HCT116 (cell line): ENCODE measurements at regions not wholly inside any gene's neighbourhood (a gene's known extent, or its start where the extent isn't known, plus 50 kb on each side); places are given as distances from the start of the nearest gene placed in this dataset.

Experiments
- ATAC-seq: fragments of 200-7000 bp; cut with Tn5 transposase; 2 replicates; pipeline ENCODE4 v1.9.1; 2020; ENCODE audit warnings: mild to moderate bottlenecking, moderate library complexity
- BruUV-seq: library from RNA; stranded (reverse); fragments of 400-500 nt; replicated peaks from 2 replicates; lab custom pipeline; 2021; lab: Mats Ljungman, UMichigan
- CTCF ChIA-PET: fragments of 300-600 bp; sonication (Branson Sonifier 250); formaldehyde crosslinking; loops from one replicate; lab custom pipeline; 2021; ENCODE audit warnings: antibody characterized with exemption; lab: Charles Lee
- POLR2A ChIA-PET: fragments of 300-600, 350-600 bp; sonication (Branson Sonifier 250); formaldehyde crosslinking; loops from one replicate; lab custom pipeline; 2021; ENCODE audit warnings: antibody characterized with exemption; lab: Charles Lee
- RAD21 ChIA-PET, 2 experiments: fragments of 300-600 bp; sonication (Branson Sonifier 250); formaldehyde crosslinking; loops; one replicate each; lab custom pipeline; 2023; ENCODE audit warnings: low total read pairs in 2 of 2; ENCODE audit not compliant: uncharacterized antibody in 2 of 2, unreplicated experiment in 2 of 2, low non-redundant PET in 1 of 2; lab: Charles Lee
- DNase-seq: peaks from one replicate; pipeline ENCODE4 v3.0.0-alpha.2; 2010; ENCODE audit warnings: low read depth, low spot score
- H2AFZ ChIP-seq: fragments of 200-600 bp; shearing (Covaris generic), sonication (generic); 2 replicates; pipeline ENCODE4 v1.6.1; 2017; ENCODE audit warnings: low read depth, mixed run types, mixed read lengths, antibody characterized with exemption, low read length; ENCODE audit not compliant: poor library complexity, severe bottlenecking
- H3K27ac ChIP-seq: 2 replicates; pipeline ENCODE4 v1.5.1; 2012; ENCODE audit warnings: low read depth, low read length
- H3K27me3 ChIP-seq: fragments of 200-600 bp; sonication (generic); 2 replicates; pipeline ENCODE4 v1.6.1; 2016; ENCODE audit warnings: mixed run types, low read length, mixed read lengths; ENCODE audit not compliant: insufficient read depth
- H3K36me3 ChIP-seq, 2 experiments: fragments of 200-500 bp in 1 of 2; fragments of 200-600 bp in 1 of 2; sonication (Bioruptor generic) in 1 of 2; sonication (generic) in 1 of 2; 2 replicates each; pipeline versions ENCODE4 v1.5.1 to v1.6.1; 2014 to 2016; ENCODE audit warnings: low read length in 2 of 2, inconsistent platforms in 1 of 2, mixed read lengths in 1 of 2, mixed run types in 1 of 2; ENCODE audit not compliant: insufficient read depth in 2 of 2, control insufficient read depth in 1 of 2
- H3K4me1 ChIP-seq, 2 experiments: fragments of 200-600 bp in 1 of 2; sonication (generic) in 1 of 2; 2 replicates each; pipeline versions ENCODE4 v1.5.1 to v1.6.1; 2012 to 2017; ENCODE audit warnings: low read length in 2 of 2, inconsistent platforms in 1 of 2, mild to moderate bottlenecking in 1 of 2, mixed read lengths in 1 of 2, mixed run types in 1 of 2, moderate library complexity in 1 of 2; ENCODE audit not compliant: insufficient read depth in 2 of 2, control insufficient read depth in 1 of 2
- H3K4me2 ChIP-seq: fragments of 200-600 bp; sonication (generic); 2 replicates; pipeline ENCODE4 v1.6.1; 2017; ENCODE audit warnings: mixed run types, low read length, mixed read lengths
- H3K4me3 ChIP-seq, 2 experiments: fragments of 200-600 bp in 1 of 2; sonication (generic) in 1 of 2; replicated peaks in 1 of 2; 2 replicates each; pipeline ENCODE4 v1.5.1; 2011 to 2016; ENCODE audit warnings: low read length in 2 of 2, control low read depth in 1 of 2, low read depth in 1 of 2, mild to moderate bottlenecking in 1 of 2, mixed read lengths in 1 of 2, mixed run types in 1 of 2
- H3K79me2 ChIP-seq: fragments of 200-600 bp; sonication (generic); 2 replicates; pipeline ENCODE4 v1.6.1; 2017; ENCODE audit warnings: mild to moderate bottlenecking, mixed run types, low read length, moderate library complexity, mixed read lengths; ENCODE audit not compliant: insufficient read depth
- H3K9ac ChIP-seq: fragments of 200-600 bp; sonication (generic); 2 replicates; pipeline ENCODE4 v1.6.1; 2016; ENCODE audit warnings: low read length, mixed read lengths
- H3K9me2 ChIP-seq: fragments of 200-600 bp; sonication (generic), shearing (Covaris generic); 2 replicates; pipeline ENCODE4 v1.6.1; 2017; ENCODE audit warnings: mixed run types, mild to moderate bottlenecking, moderate library complexity; ENCODE audit not compliant: insufficient read depth
- H3K9me3 ChIP-seq, 2 experiments: fragments of 200-500 bp in 1 of 2; fragments of 200-600 bp in 1 of 2; sonication (Bioruptor generic) in 1 of 2; sonication (generic) in 1 of 2; 2 replicates each; pipeline ENCODE4 v1.6.1; 2014 to 2017; ENCODE audit warnings: low read length in 2 of 2, mixed read lengths in 2 of 2, inconsistent platforms in 1 of 2, low read depth in 1 of 2, mild to moderate bottlenecking in 1 of 2, mixed run types in 1 of 2, moderate library complexity in 1 of 2; ENCODE audit not compliant: control insufficient read depth in 1 of 2, insufficient read depth in 1 of 2
- H4K20me1 ChIP-seq: fragments of 200-600 bp; sonication (generic), shearing (Covaris generic); 2 replicates; pipeline ENCODE4 v1.6.1; 2017; ENCODE audit warnings: mixed run types, mild to moderate bottlenecking, moderate library complexity; ENCODE audit not compliant: insufficient read depth
- CBX3 ChIP-seq: IDR thresholded peaks from 2 replicates; pipeline ENCODE4 v1.6.1; 2012; ENCODE audit warnings: low read depth
- ELF1 ChIP-seq: IDR thresholded peaks from 2 replicates; pipeline ENCODE4 v1.6.1; 2012; ENCODE audit warnings: low read depth, borderline replicate concordance
- POLR2AphosphoS5 ChIP-seq: IDR thresholded peaks from 2 replicates; pipeline ENCODE4 v1.6.1; 2011; ENCODE audit warnings: mild to moderate bottlenecking, low read depth, low read length, moderate library complexity
- TCF7L2 ChIP-seq: IDR thresholded peaks from 2 replicates; pipeline ENCODE4 v1.7.0; 2011; ENCODE audit warnings: borderline replicate concordance, inconsistent platforms; ENCODE audit not compliant: insufficient read depth, insufficient read length; ENCODE audit errors: extremely low read depth
- ZNF274 ChIP-seq: fragments of 200-500 bp; sonication (Bioruptor generic); IDR thresholded peaks from 2 replicates; pipeline ENCODE4 v1.6.1; 2014; ENCODE audit warnings: mild to moderate bottlenecking, low read depth, low read length, inconsistent platforms
- intact Hi-C: fragments of 100-400 bp; cut with micrococcal nuclease; formaldehyde crosslinking; loops from 2 replicates; pipeline ENCODE4 v1.10.0; 2022

GRCh38 chr4:125714049-125714448 is 399.3 kb downstream of the FAT4 start:
- no peaks in the 10 kb centered on the region for H4K20me1 ChIP-seq
- H3K9me2 ChIP-seq = peaks cover 3% of the 10 kb centered on the region; the same call in 1 of the 2 replicates
- H3K27me3 ChIP-seq = no peaks in the 10 kb centered on the region
- RAD21 ChIA-PET = no interaction called here
- no peak for ATAC-seq
- POLR2A ChIA-PET = no interaction called here
- no TSS peak for BruUV-seq
- CTCF ChIA-PET = no interaction called here
- no peaks in the 10 kb centered on the region for H3K36me3 ChIP-seq
- TF ChIP-seq CBX3 = no peak
- H3K9ac ChIP-seq = no peak overlapping the region
- no peaks in the 10 kb centered on the region for H3K4me1 ChIP-seq
- no peak for DNase-seq
- H2AFZ ChIP-seq = no peak overlapping the region
- no peaks in the 10 kb centered on the region for H3K9me3 ChIP-seq
- no peak overlapping the region for H3K27ac ChIP-seq
- intact Hi-C loops = no loop called here
- H3K4me2 ChIP-seq = no peak overlapping the region
- no peak overlapping the region for H3K4me3 ChIP-seq
- no peaks in the 10 kb centered on the region for H3K79me2 ChIP-seq

DNA sequence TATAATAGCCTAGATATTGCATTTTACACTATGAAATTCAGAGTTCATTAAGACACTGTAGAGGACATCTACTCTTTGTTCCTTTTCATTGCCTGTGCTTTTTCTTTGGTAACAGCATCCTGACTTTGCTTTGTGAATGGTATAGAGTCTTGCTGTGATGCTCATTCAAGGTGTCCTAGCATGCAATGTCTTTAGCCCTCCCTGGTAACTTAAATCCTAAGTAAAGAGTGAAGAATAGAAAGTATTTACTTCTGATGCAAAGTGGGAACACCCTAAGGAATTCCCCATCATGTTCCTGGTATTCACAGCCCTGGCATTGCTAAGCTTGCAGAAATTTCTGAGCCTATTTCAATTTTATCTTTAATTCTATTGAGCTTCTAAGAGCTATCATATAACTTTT is 400.1 kb downstream of the FAT4 start:
- H3K9ac ChIP-seq = no peak overlapping the region
- intact Hi-C loops = no loop called here
- TF ChIP-seq ELF1 (no peak), POLR2AphosphoS5 (no peak), ZNF274 (no peak), TCF7L2 (no peak)
- ChIA-PET CTCF (no interaction called here), POLR2A (no interaction called here), RAD21 (no interaction called here)
- H3K79me2 ChIP-seq = no peaks in the 10 kb centered on the region
- peaks cover 3% of the 10 kb centered on the region; the same call in 1 of the 2 replicates for H3K9me2 ChIP-seq
- no peaks in the 10 kb centered on the region for H4K20me1 ChIP-seq
- no peaks in the 10 kb centered on the region for H3K36me3 ChIP-seq
- BruUV-seq = no TSS peak
- H3K4me3 ChIP-seq = no peak overlapping the region
- no peak overlapping the region for H3K27ac ChIP-seq
- ATAC-seq (no peak), DNase-seq (no peak)
- H3K4me1 ChIP-seq = peaks cover 0 to 4% of the 10 kb centered on the region in 2 experiments; a peak in 2 of 4 replicates
- no peak overlapping the region for H2AFZ ChIP-seq
- no peak overlapping the region for H3K4me2 ChIP-seq
- H3K9me3 ChIP-seq = no peaks in the 10 kb centered on the region
- H3K27me3 ChIP-seq = no peaks in the 10 kb centered on the region
